D721Med (cell line): ENCODE measurements at regions not wholly inside any gene's neighbourhood (a gene's known extent, or its start where the extent isn't known, plus 50 kb on each side); places are given as distances from the start of the nearest gene placed in this dataset.

Experiments
- DNase-seq: peaks from one replicate; pipeline ENCODE4 v3.0.0; 2011; ENCODE audit warnings: low spot score; ENCODE audit not compliant: insufficient read length
- FAIRE-seq: peaks from 2 replicates; lab custom pipeline; 2011; peaks lifted over from hg19 to GRCh38; lab: Jason Lieb, UNC
- CTCF ChIP-seq: IDR thresholded peaks from 2 replicates; pipeline ENCODE4 v1.5.1; 2012; ENCODE audit warnings: mild to moderate bottlenecking, control low read depth; ENCODE audit not compliant: insufficient read depth; ENCODE audit errors: missing control alignments

- FAIRE-seq (no peak), DNase-seq (no peak)
- TF ChIP-seq CTCF, result no peak
These were observed 55.2 kb downstream of the GCC1 start for GRCh38 chr7:127530148-127530547.

- no peak for DNase-seq
- FAIRE-seq, result no peak
- TF ChIP-seq CTCF, result no peak
These were observed 57.8 kb downstream of the GCC1 start for GRCh38 chr7:127527561-127527960.

GRCh38 chr7:127525866-127526480 lies 59.4 kb downstream of the GCC1 start:
- DNase-seq (no peak), FAIRE-seq (no peak)
- TF ChIP-seq CTCF, result no peak

GRCh38 chr7:127516320-127516719 lies 69.1 kb downstream of the GCC1 start:
- no peak for FAIRE-seq
- TF ChIP-seq CTCF, result no peak

GRCh38 chr7:127514499-127514898 lies 70.9 kb downstream of the GCC1 start:
- FAIRE-seq, result no peak
- peak; percentile 49 for TF ChIP-seq CTCF

More at GRCh38 chr7:127516320-127516719, 69.1 kb downstream of the GCC1 start:
- no peak for DNase-seq

GRCh38 chr7:127513311-127513710 lies 72.1 kb downstream of the GCC1 start:
- no peak for TF ChIP-seq CTCF
- DNase-seq, result no peak
- no peak for FAIRE-seq

More at GRCh38 chr7:127514499-127514898, 70.9 kb downstream of the GCC1 start:
- no peak for DNase-seq

GRCh38 chr7:127512663-127513062 lies 72.7 kb downstream of the GCC1 start:
- FAIRE-seq (no peak), DNase-seq (no peak)
- no peak for TF ChIP-seq CTCF
